ENCODE measurements at regions not wholly inside any gene's neighbourhood (a gene's known extent, or its start where the extent isn't known, plus 50 kb on each side); places are given as distances from the start of the nearest gene placed in this dataset.
A peak's percentile ranks its signal among the peaks of the same experiment; 100 is the strongest.

GRCh38 chr2:150663143-150663542 is 175.7 kb upstream of the RND3 start:
- no peak for DNase-seq (ENCODE audit: low spot score)

GRCh38 chr2:150656002-150656401 is 168.5 kb upstream of the RND3 start:
- DNase-seq (ENCODE audit: low spot score): no peak

- DNase-seq (ENCODE audit: low spot score): no peak
These were observed 165.9 kb upstream of the RND3 start for GRCh38 chr2:150653351-150653750.

- DNase-seq (ENCODE audit: low spot score): no peak
These were observed 160.5 kb upstream of the RND3 start for GRCh38 chr2:150647943-150648342.

- DNase-seq (ENCODE audit: low spot score): no peak
These were observed 159.3 kb upstream of the RND3 start for GRCh38 chr2:150646746-150647145.

- no peak for DNase-seq (ENCODE audit: low spot score)
These were observed 157.0 kb upstream of the RND3 start for GRCh38 chr2:150644298-150645067.

GRCh38 chr2:150643114-150643725 is 155.8 kb upstream of the RND3 start:
- DNase-seq (ENCODE audit: low spot score): no peak

- no peak for DNase-seq (ENCODE audit: low spot score)
These were observed 152.6 kb upstream of the RND3 start for GRCh38 chr2:150640039-150640438.

GRCh38 chr2:150639383-150639782 is 151.9 kb upstream of the RND3 start:
- DNase-seq (ENCODE audit: low spot score): no peak

GRCh38 chr2:150631236-150631821 is 143.9 kb upstream of the RND3 start:
- DNase-seq (ENCODE audit: low spot score): no peak

- DNase-seq (ENCODE audit: low spot score): peak; percentile 42
These were observed 143.2 kb upstream of the RND3 start for GRCh38 chr2:150630587-150631235.

GRCh38 chr2:150627526-150627925 is 140.1 kb upstream of the RND3 start:
- DNase-seq (ENCODE audit: low spot score): no peak

GRCh38 chr2:150626934-150627411 is 139.5 kb upstream of the RND3 start:
- DNase-seq (ENCODE audit: low spot score): no peak

GRCh38 chr2:150625741-150626140 is 138.3 kb upstream of the RND3 start:
- no peak for DNase-seq (ENCODE audit: low spot score)

GRCh38 chr2:150625303-150625702 is 137.8 kb upstream of the RND3 start:
- DNase-seq (ENCODE audit: low spot score): no peak

GRCh38 chr2:150624001-150624401 is 136.5 kb upstream of the RND3 start:
- peak; percentile 63 for DNase-seq (ENCODE audit: low spot score)

GRCh38 chr2:150621526-150622213 is 134.2 kb upstream of the RND3 start:
- no peak for DNase-seq (ENCODE audit: low spot score)

- DNase-seq (ENCODE audit: low spot score): no peak
These were observed 133.4 kb upstream of the RND3 start for GRCh38 chr2:150620855-150621254.

GRCh38 chr2:150620416-150620815 is 132.9 kb upstream of the RND3 start:
- no peak for DNase-seq (ENCODE audit: low spot score)

GRCh38 chr2:150619607-150620330 is 132.3 kb upstream of the RND3 start:
- DNase-seq (ENCODE audit: low spot score): no peak

- DNase-seq (ENCODE audit: low spot score): no peak
These were observed 130.9 kb upstream of the RND3 start for GRCh38 chr2:150618245-150618895.

Data from putamen (tissue), 1 donor.